OCI-LY1 (cell line): ENCODE measurements at regions not wholly inside any gene's neighbourhood (a gene's known extent, or its start where the extent isn't known, plus 50 kb on each side); places are given as distances from the start of the nearest gene placed in this dataset.

ENCODE experiments used
- H2AFZ ChIP-seq: fragments of 200-600 bp; sonication (generic), shearing (Covaris generic); 2 replicates; pipeline ENCODE4 v1.6.0; 2014; ENCODE audit warnings: antibody characterized with exemption, mild to moderate bottlenecking, low read length
- H3F3A ChIP-seq: fragments of 200-600 bp; sonication (generic), shearing (Covaris generic); 2 replicates; pipeline ENCODE4 v1.6.0; 2014; ENCODE audit warnings: mild to moderate bottlenecking, antibody characterized with exemption, low read length, moderate library complexity; ENCODE audit not compliant: insufficient read depth
- H3K27ac ChIP-seq: fragments of 200-600 bp; sonication (generic); 2 replicates; pipeline ENCODE4 v1.5.1; 2014; ENCODE audit warnings: low read length, mixed run types, mild to moderate bottlenecking, low read depth; ENCODE audit not compliant: poor library complexity, severe bottlenecking
- H3K27me3 ChIP-seq: fragments of 200-600 bp; sonication (generic); 2 replicates; pipeline ENCODE4 v1.6.0; 2014; ENCODE audit warnings: antibody characterized with exemption, mild to moderate bottlenecking, low read length, moderate library complexity; ENCODE audit not compliant: insufficient read depth
- H3K36me3 ChIP-seq: fragments of 200-600 bp; sonication (generic); 2 replicates; pipeline ENCODE4 v1.6.1; 2014; ENCODE audit warnings: mild to moderate bottlenecking, antibody characterized with exemption, low read length, moderate library complexity, mixed read lengths; ENCODE audit not compliant: insufficient read depth
- H3K4me1 ChIP-seq: fragments of 200-600 bp; sonication (generic); 2 replicates; pipeline ENCODE4 v1.5.1; 2014; ENCODE audit warnings: mild to moderate bottlenecking, low read length, moderate library complexity; ENCODE audit not compliant: insufficient read depth, severe bottlenecking
- H3K4me2 ChIP-seq: fragments of 200-600 bp; sonication (generic), shearing (Covaris generic); 2 replicates; pipeline ENCODE4 v1.6.1; 2014; ENCODE audit warnings: low read length
- H3K4me3 ChIP-seq: fragments of 200-600 bp; sonication (generic); 2 replicates; pipeline ENCODE4 v1.5.1; 2014; ENCODE audit warnings: low read length, low read depth, mild to moderate bottlenecking, mixed read lengths; ENCODE audit not compliant: poor library complexity, severe bottlenecking
- H3K79me2 ChIP-seq: fragments of 200-600 bp; shearing (Covaris generic); 2 replicates; pipeline ENCODE4 v1.6.1; 2016; ENCODE audit warnings: mixed run types, low read length, mixed read lengths; ENCODE audit not compliant: insufficient read depth
- H3K9ac ChIP-seq: fragments of 200-600 bp; sonication (generic), shearing (Covaris generic); 2 replicates; pipeline ENCODE4 v1.6.1; 2014; ENCODE audit warnings: mild to moderate bottlenecking, low read length, mixed read lengths
- H3K9me2 ChIP-seq: fragments of 200-600 bp; sonication (generic), shearing (Covaris generic); 2 replicates; pipeline ENCODE4 v1.6.1; 2014; ENCODE audit warnings: low read depth, mild to moderate bottlenecking, low read length, mixed read lengths
- H3K9me3 ChIP-seq: fragments of 200-600 bp; shearing (Covaris generic); 2 replicates; pipeline ENCODE4 v1.6.1; 2014; ENCODE audit warnings: low read length, mixed read lengths
- H4K20me1 ChIP-seq: fragments of 200-600 bp; sonication (generic), shearing (Covaris generic); 2 replicates; pipeline ENCODE4 v1.6.0; 2016; ENCODE audit warnings: mild to moderate bottlenecking, low read length; ENCODE audit not compliant: insufficient read depth
- EZH2 ChIP-seq: fragments of 200-600 bp; sonication (generic), shearing (Covaris generic); IDR thresholded peaks from 2 replicates; pipeline ENCODE4 v1.8.0; 2017; ENCODE audit warnings: borderline replicate concordance, mixed run types, mild to moderate bottlenecking, antibody characterized with exemption, low read length, moderate library complexity, mixed read lengths
- TF ChIP-seq, protein P1 (sequence below): fragments of 200-600 bp; sonication (generic), shearing (Covaris generic); IDR thresholded peaks from 2 replicates; pipeline ENCODE4 v1.5.1; 2017; ENCODE audit warnings: mild to moderate bottlenecking, antibody characterized with exemption, low read length, moderate library complexity, mixed read lengths

DNA sequence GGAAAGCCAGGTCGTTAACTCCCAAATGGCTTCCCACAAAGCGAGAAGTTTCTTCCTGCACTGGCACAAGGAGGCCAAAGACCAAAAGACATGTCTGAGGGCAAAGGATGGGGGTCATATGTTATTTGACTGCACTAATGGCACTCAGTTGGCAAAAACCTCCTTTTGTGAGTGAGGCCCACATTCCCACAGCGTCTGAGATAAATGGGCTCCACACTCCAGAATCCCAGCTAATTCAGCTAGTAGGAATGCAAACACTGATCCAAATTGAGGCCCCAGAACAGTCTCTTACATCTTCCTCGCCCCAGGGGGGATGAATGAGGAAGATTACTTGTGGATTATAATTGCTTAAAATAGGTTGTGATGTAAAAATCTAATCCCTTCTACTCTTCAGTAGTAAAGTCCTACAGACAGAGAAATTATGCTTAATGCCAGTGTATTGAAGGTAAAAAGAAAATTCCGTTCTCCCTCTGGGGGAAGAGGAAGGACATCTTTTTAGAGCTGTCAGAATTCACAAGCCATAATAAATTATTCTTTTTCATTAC lies 86.4 kb upstream of the PIWIL1 start:
- H3K9me3 ChIP-seq: no peaks in the 10 kb centered on the region
- H3K27me3 ChIP-seq: no peaks in the 10 kb centered on the region
- H3K9me2 ChIP-seq: no peaks in the 10 kb centered on the region
- no peak overlapping the region for H2AFZ ChIP-seq
- no peak overlapping the region for H3K9ac ChIP-seq
- H3K4me1 ChIP-seq: no peaks in the 10 kb centered on the region
- H3K79me2 ChIP-seq: no peaks in the 10 kb centered on the region
- no peak overlapping the region for H3K4me2 ChIP-seq
- no peaks in the 10 kb centered on the region for H3K36me3 ChIP-seq
- H3F3A ChIP-seq: no peaks in the 10 kb centered on the region
- no peaks in the 10 kb centered on the region for H4K20me1 ChIP-seq
- H3K27ac ChIP-seq: no peak overlapping the region
- no peak for TF ChIP-seq EZH2
- TF ChIP-seq, protein P1, sequence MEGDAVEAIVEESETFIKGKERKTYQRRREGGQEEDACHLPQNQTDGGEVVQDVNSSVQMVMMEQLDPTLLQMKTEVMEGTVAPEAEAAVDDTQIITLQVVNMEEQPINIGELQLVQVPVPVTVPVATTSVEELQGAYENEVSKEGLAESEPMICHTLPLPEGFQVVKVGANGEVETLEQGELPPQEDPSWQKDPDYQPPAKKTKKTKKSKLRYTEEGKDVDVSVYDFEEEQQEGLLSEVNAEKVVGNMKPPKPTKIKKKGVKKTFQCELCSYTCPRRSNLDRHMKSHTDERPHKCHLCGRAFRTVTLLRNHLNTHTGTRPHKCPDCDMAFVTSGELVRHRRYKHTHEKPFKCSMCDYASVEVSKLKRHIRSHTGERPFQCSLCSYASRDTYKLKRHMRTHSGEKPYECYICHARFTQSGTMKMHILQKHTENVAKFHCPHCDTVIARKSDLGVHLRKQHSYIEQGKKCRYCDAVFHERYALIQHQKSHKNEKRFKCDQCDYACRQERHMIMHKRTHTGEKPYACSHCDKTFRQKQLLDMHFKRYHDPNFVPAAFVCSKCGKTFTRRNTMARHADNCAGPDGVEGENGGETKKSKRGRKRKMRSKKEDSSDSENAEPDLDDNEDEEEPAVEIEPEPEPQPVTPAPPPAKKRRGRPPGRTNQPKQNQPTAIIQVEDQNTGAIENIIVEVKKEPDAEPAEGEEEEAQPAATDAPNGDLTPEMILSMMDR: no peak
- no peak overlapping the region for H3K4me3 ChIP-seq

DNA sequence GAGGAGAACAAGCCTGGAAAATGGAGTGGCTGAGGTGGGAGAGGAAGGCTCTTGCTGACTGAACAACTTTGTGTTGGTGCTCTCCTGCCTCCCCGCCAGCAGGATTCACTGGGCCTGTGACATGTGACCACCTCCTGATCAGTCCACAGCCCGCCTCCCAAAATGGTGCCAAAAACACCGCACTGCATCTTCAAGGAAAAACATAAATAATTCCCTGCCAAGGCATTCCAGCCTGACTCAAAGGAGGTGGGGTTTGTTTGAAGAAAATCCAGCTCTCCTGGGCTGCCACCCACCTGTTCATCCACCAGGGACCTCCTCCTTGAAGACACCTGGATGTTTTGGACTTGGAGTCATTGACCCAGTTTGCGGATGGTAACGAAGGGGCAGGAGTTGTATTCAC lies 83.8 kb upstream of the PIWIL1 start:
- H3K27ac ChIP-seq: no peak overlapping the region
- no peak overlapping the region for H3K4me3 ChIP-seq
- no peaks in the 10 kb centered on the region for H3K27me3 ChIP-seq
- H3K9ac ChIP-seq: no peak overlapping the region
- TF ChIP-seq EZH2: no peak
- TF ChIP-seq, protein P1: no peak
- H4K20me1 ChIP-seq: no peaks in the 10 kb centered on the region
- no peak overlapping the region for H3K4me2 ChIP-seq
- H3K36me3 ChIP-seq: no peaks in the 10 kb centered on the region
- no peaks in the 10 kb centered on the region for H3K9me3 ChIP-seq
- H3F3A ChIP-seq: no peaks in the 10 kb centered on the region
- H2AFZ ChIP-seq: no peak overlapping the region
- no peaks in the 10 kb centered on the region for H3K9me2 ChIP-seq
- H3K79me2 ChIP-seq: no peaks in the 10 kb centered on the region
- H3K4me1 ChIP-seq: no peaks in the 10 kb centered on the region

DNA sequence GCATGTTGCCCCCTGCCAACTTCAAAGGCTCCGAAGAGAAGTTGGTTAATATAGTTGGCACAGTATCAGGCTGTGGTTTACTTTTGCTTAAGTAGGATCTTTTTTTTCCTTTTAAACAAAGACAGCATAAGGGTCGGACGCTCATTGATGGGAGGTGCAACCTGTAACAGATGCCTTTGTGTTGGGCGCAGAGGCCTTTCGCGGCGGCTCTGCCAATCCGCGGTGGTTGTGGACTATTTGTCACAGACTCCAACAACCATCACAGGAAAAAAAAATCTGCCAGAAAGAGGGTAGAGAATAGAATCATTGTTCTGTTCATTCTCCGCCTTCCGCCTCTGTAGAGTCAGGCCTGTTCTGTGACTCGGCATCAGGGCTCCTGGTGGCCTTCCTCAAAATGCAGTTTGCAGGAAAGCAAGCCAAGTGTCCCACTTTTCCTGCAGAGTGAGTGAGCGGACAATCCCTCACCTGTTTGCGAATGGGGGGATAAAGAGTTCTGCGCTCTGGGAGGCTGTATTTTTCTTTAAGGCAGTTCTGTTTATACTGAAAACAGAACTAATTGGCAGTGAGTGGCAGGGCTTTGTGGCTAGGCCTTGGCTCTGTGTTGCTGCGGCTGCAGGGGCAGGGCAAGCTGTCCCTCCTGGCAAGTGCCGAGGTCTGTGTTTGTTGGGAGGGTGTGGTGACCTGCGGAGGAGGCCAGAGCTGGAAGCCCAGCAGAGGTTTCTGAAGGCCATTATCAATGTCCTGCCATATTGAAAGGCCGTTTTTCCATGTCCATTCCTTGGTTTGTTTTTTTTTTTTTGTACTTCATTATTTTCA lies 83.0 kb upstream of the PIWIL1 start:
- Histone ChIP-seq H3K9me3 (no peaks in the 10 kb centered on the region), H3K36me3 (no peaks in the 10 kb centered on the region), H3K4me2 (no peak overlapping the region), H3K27me3 (no peaks in the 10 kb centered on the region), H3K9me2 (no peaks in the 10 kb centered on the region), H2AFZ (no peak overlapping the region), H3K4me1 (no peaks in the 10 kb centered on the region), H3K79me2 (no peaks in the 10 kb centered on the region), H4K20me1 (no peaks in the 10 kb centered on the region), H3K4me3 (no peak overlapping the region), H3K27ac (no peak overlapping the region), H3K9ac (no peak overlapping the region), H3F3A (no peaks in the 10 kb centered on the region)
- no peak for TF ChIP-seq EZH2
- TF ChIP-seq, protein P1: no peak
